Subcutaneous abdominal adipose tissue (tissue), 5 donors: ENCODE measurements at regions not wholly inside any gene's neighbourhood (a gene's known extent, or its start where the extent isn't known, plus 50 kb on each side); places are given as distances from the start of the nearest gene placed in this dataset.
A peak's percentile ranks its signal among the peaks of the same experiment; 100 is the strongest.
"Not testable (repeated sequence)": the region's sequence is repeated elsewhere in the genome, so short reads cannot be mapped to it uniquely, and the experiment has no call there.

Source experiments
- H3K27ac ChIP-seq: one replicate; pipeline ENCODE4 v1.7.0; 2013; ENCODE audit warnings: low read depth, mild to moderate bottlenecking, inconsistent platforms, low read length, moderate library complexity
- H3K27me3 ChIP-seq, 5 donors: one replicate each; pipeline ENCODE4 v1.7.0; 2013; ENCODE audit warnings: low read length in 5 of 5, inconsistent platforms in 1 of 5; ENCODE audit not compliant: control insufficient read depth in 5 of 5, insufficient read depth in 4 of 5
- H3K36me3 ChIP-seq, 5 donors: one replicate each; pipeline ENCODE4 v1.7.0; 2013; ENCODE audit warnings: low read length in 5 of 5; ENCODE audit not compliant: control insufficient read depth in 5 of 5, insufficient read depth in 5 of 5
- H3K4me1 ChIP-seq, 5 donors: one replicate each; pipeline ENCODE4 v1.7.0; 2013; ENCODE audit warnings: low read length in 5 of 5, mild to moderate bottlenecking in 3 of 5, moderate library complexity in 1 of 5; ENCODE audit not compliant: control insufficient read depth in 5 of 5, insufficient read depth in 5 of 5
- H3K4me3 ChIP-seq, 5 donors: one replicate each; pipeline ENCODE4 v1.7.0; 2013; ENCODE audit warnings: low read length in 5 of 5, low read depth in 1 of 5
- H3K9ac ChIP-seq, 5 donors: one replicate each; pipeline ENCODE4 v1.7.0; 2013; ENCODE audit warnings: low read length in 5 of 5, mild to moderate bottlenecking in 4 of 5, moderate library complexity in 3 of 5
- H3K9me3 ChIP-seq, 5 donors: one replicate each; pipeline ENCODE4 v1.7.0; 2013; ENCODE audit warnings: low read length in 5 of 5; ENCODE audit not compliant: control insufficient read depth in 5 of 5
- donor health status: healthy.
- donor health status: healthy.
- donor health status: healthy.
- donor health status: healthy.
- donor health status: healthy.

DNA sequence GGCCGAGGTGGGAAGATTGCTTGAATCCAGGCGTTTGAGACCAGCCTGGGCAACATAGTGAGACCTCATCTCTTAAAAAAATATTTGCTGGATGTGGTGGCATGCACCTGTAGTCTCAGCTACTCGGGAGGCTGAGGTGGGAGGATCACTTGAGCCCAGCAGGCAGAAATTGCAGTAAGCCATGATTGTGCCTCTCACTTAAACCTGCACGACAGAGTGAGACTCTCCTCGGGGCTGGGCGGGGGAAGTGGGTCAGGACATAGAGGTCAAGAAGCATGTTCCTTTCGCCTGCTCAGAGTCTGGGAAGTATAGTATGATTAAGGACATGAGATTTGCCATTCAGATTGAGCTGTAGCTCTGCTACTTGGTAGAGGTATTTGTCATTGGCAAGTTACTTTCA, 52.3 kb downstream of the SEPTIN7 start:
- not testable (repeated sequence) for H3K9me3 ChIP-seq, H3K27me3 ChIP-seq, H3K36me3 ChIP-seq, H3K27ac ChIP-seq, H3K4me1 ChIP-seq, H3K4me3 ChIP-seq, H3K9ac ChIP-seq

DNA sequence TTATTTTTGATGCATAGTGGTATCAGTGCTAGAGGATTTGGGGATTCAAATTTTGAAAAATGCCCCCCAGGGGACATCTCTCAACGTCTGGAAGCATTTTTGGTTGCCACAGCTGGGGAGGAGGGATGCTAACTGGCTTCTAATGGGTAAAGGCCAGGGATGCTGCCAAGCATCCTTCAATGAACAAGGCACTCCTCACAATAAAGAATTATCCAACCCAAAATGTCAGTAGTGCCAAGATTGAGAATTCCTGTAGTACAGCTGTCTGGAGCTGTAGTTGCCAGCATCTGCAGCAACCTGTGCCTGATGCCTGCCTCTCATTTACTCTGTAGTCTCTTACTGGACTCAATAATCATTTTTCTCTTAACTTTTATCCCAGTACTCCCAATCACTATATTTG, 53.5 kb downstream of the SEPTIN7 start:
- Histone ChIP-seq H3K27ac (no peak overlapping the region), H3K9ac (no peak overlapping the region), H3K4me3 (no peak overlapping the region), H3K36me3 (peaks cover 0 to 4% (median 0%) of the 10 kb centered on the region in 5 donors), H3K4me1 (peaks cover 0 to 3% (median 0%) of the 10 kb centered on the region in 5 donors), H3K27me3 (no peaks in the 10 kb centered on the region), H3K9me3 (peaks cover 0 to 4% (median 0%) of the 10 kb centered on the region in 5 donors)

DNA sequence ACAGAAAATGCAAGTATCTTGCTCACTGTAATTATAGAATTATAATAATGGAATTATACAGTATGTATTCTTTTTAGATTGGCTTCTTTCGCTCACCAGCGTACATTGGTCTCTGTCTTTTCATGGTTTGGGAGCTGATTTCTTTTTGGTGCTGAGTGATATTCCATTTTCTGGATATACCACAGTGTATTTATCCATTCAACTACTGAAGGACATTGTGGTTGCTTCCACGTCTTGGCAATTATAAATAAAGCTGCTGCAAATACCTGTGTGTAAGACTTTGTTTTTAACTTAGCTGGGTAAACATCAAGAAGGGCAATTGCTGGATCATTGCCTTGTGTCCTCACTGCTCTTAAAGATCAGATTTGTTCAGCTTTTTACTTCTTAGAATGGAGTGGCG, 55.3 kb downstream of the SEPTIN7 start:
- peaks cover 0 to 4% (median 0%) of the 10 kb centered on the region in 5 donors for H3K36me3 ChIP-seq
- H3K4me3 ChIP-seq = no peak overlapping the region
- no peak overlapping the region for H3K27ac ChIP-seq
- peaks cover 0 to 3% (median 0%) of the 10 kb centered on the region in 5 donors for H3K4me1 ChIP-seq
- H3K9me3 ChIP-seq = peaks cover 0 to 4% (median 0%) of the 10 kb centered on the region in 5 donors
- H3K9ac ChIP-seq = no peak overlapping the region
- no peaks in the 10 kb centered on the region for H3K27me3 ChIP-seq

DNA sequence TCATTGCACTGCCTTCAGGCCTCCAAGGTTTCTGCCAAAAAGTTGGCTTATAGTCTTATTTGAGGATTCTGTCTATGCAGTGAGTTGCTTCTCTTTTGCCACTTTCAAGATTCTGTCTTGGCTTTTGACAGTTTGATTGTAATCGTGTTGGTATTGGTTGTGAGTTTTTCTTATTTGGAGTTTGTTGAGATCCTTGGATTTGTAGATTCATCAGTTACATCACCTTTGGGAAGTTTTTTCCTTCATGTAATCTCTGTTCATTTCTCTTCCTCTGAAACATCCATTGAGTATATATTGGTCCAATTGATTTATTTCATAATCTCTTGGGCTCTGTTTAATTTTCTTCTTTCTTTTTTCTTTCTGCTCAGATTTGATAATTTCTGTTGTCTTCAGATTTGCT, 59.8 kb downstream of the SEPTIN7 start:
- Histone ChIP-seq H3K9ac (no peak overlapping the region), H3K4me1 (no peaks in the 10 kb centered on the region), H3K27me3 (no peaks in the 10 kb centered on the region), H3K27ac (no peak overlapping the region), H3K4me3 (no peak overlapping the region), H3K9me3 (peaks cover 0 to 4% (median 0%) of the 10 kb centered on the region in 5 donors), H3K36me3 (peaks cover 3 to 14% (median 6%) of the 10 kb centered on the region in 5 donors)

DNA sequence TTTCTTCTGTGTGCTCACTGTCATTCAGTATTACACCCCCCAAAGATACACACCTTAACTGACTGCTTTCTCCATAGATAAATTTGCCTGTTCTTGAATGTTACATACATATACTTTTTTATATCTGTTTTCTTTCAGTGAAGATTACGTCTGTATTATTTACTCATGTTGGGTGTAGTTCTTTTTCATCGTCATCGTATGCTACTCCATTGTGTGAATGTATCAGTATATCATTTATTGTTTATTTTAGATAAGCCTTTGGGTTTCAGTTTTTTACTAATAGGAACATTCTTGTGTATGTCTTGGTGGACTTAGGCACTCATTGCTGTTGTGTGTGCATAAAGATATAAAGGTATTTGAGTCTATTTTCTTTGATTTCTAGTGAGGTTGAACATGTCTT, 64.4 kb downstream of the SEPTIN7 start:
- H3K9me3 ChIP-seq = no peaks in the 10 kb centered on the region
- H3K27me3 ChIP-seq = no peaks in the 10 kb centered on the region
- peaks cover 7 to 18% (median 13%) of the 10 kb centered on the region in 5 donors for H3K36me3 ChIP-seq
- H3K27ac ChIP-seq = no peak overlapping the region
- H3K4me3 ChIP-seq = no peak overlapping the region
- H3K9ac ChIP-seq = no peak overlapping the region
- H3K4me1 ChIP-seq = peaks cover 0 to 2% (median 0%) of the 10 kb centered on the region in 5 donors

DNA sequence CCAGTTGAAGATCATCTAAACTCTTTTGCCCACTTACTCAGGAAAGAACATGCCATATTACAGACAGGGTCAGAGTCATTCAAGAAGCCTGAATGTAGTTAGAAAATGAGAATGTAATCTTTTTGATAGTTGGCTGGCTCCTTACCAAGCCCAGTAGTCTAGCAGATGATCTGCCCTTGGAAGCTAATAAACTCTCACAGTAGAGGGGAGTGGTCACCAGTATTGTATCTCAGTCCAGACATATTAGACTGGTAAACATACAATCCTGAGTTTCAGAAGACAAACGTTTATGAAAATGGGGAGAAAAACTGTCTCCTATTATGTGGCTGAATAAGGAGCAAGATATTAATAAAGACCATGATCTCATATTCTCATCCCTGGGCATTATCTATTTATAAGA, 65.3 kb downstream of the SEPTIN7 start:
- Histone ChIP-seq H3K4me3 (no peak overlapping the region), H3K9me3 (no peaks in the 10 kb centered on the region), H3K36me3 (peaks cover 7 to 18% (median 13%) of the 10 kb centered on the region in 5 donors), H3K27me3 (no peaks in the 10 kb centered on the region), H3K4me1 (peaks cover 0 to 2% (median 0%) of the 10 kb centered on the region in 5 donors), H3K9ac (no peak overlapping the region), H3K27ac (no peak overlapping the region)

DNA sequence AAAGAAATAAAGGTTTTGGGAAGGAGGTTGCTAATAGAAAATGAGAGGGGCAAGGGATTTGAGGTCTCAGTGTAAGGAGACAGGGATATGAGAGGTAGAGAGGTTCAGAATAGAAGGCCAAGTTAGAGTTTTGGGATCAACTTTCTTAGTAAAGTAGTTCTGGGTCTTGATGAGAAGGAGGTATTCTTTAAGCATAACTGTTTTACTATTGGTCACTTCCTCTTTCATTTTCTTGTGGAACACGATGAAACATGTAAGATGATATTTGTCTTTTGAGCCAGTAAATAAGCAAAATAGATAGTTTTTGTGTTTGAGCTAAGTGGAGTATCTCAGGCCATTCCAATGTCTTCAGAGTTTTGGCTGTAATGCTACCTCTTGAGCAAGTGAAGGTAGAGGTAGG, 68.3 kb downstream of the SEPTIN7 start:
- not testable (repeated sequence) for H3K9me3 ChIP-seq, H3K27me3 ChIP-seq, H3K4me3 ChIP-seq, H3K9ac ChIP-seq, H3K4me1 ChIP-seq
- Histone ChIP-seq H3K27ac (peak overlapping the region; percentile 27), H3K36me3 (peaks cover 5 to 19% (median 12%) of the 10 kb centered on the region in 5 donors)

DNA sequence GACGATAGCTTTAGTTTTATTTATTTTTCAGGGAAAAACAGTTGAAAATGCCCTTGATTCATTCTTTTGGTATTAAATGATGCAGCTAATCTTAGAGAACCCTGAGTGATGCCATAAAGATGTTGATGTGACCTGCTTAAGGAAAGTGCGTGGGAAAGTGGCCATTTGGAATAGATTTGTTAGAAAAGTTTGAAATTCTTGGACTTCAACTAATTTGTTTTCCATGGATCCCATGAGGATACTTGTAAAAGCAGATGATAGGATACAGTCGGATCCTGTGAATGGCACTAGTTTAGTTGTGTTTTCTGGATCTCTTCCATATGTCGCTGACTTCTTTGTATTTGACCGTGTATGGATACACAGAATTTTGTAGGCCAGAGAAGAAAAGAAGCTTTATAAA, 69.0 kb downstream of the SEPTIN7 start:
- H3K4me3 ChIP-seq = no peak overlapping the region
- H3K27me3 ChIP-seq = no peaks in the 10 kb centered on the region
- H3K9ac ChIP-seq = no peak overlapping the region
- H3K4me1 ChIP-seq = peaks cover 0 to 5% (median 0%) of the 10 kb centered on the region in 5 donors
- peaks cover 4 to 17% (median 9%) of the 10 kb centered on the region in 5 donors for H3K36me3 ChIP-seq
- H3K9me3 ChIP-seq = no peaks in the 10 kb centered on the region
- H3K27ac ChIP-seq = no peak overlapping the region

DNA sequence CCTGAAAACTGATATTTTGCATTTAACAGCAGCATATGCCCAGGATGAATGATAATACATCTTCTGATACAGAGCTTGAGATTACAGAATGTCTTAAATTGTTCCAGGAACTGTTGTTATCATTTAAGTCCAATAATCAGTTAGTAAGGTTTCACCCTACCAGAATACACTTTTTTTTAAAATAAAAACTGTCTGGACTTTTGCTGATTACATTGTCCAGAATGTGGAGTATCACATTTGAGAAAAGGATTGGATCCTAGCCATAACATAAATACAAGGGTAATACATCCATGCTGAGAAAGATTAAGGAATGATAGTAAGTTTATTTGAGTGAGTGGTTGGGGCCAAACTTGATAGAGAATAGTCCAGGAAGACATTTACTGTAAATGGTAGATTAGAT, 71.0 kb downstream of the SEPTIN7 start:
- Histone ChIP-seq H3K27ac (no peak overlapping the region), H3K4me1 (peaks cover 0 to 11% (median 5%) of the 10 kb centered on the region in 5 donors), H3K4me3 (no peak overlapping the region), H3K27me3 (no peaks in the 10 kb centered on the region), H3K36me3 (peaks cover 0 to 10% (median 7%) of the 10 kb centered on the region in 5 donors), H3K9ac (no peak overlapping the region), H3K9me3 (no peaks in the 10 kb centered on the region)

DNA sequence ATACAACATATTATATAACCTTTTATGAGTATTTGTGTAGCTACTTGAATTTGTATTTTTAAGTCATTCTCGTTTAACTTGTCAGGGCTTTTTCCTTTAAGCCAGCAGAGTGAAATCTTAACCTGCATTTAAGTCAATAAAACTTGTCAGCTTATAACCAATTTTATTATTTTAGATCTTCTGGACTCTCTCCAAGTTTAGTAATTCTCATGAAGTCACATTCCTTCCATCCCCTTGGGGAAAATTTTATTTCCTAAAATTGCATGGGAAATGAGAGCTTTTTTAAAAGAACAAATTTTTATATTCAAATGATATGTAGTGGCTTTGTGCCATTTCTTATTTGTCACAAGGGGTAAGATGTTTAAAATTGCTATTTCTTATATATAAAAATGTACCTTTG, 74.0 kb downstream of the SEPTIN7 start:
- peak overlapping the region; percentile 13 for H3K27ac ChIP-seq
- H3K27me3 ChIP-seq = no peaks in the 10 kb centered on the region
- peaks cover 0 to 11% (median 5%) of the 10 kb centered on the region in 5 donors for H3K4me1 ChIP-seq
- H3K9me3 ChIP-seq = no peaks in the 10 kb centered on the region
- no peak overlapping the region for H3K9ac ChIP-seq
- peaks cover 0 to 10% (median 3%) of the 10 kb centered on the region in 5 donors for H3K36me3 ChIP-seq
- no peak overlapping the region for H3K4me3 ChIP-seq

DNA sequence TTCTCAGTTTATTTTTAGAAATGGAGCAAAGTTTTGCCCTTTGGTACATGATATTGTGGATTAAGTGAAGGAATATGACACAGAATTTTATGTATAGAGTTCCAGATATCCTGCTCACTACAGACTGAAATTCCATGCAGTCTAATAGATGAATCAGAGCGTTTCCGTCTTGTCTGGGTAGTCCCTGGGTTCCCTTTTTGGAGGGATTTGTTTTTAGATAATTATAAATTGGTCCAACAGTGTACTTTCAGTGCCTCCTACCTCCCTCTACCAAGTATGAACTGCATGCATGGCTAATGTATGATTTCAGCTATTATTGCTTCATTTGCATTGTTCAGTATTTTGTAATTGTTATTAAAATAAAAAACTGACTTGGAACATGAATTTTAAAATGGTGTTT, 74.4 kb downstream of the SEPTIN7 start:
- Histone ChIP-seq H3K9me3 (no peaks in the 10 kb centered on the region), H3K4me3 (no peak overlapping the region), H3K4me1 (peaks cover 0 to 11% (median 4%) of the 10 kb centered on the region in 5 donors), H3K27ac (peak overlapping the region; percentile 13), H3K9ac (no peak overlapping the region), H3K27me3 (no peaks in the 10 kb centered on the region), H3K36me3 (peaks cover 0 to 10% (median 3%) of the 10 kb centered on the region in 5 donors)
